ENCODE measurements at regions not wholly inside any gene's neighbourhood (a gene's known extent, or its start where the extent isn't known, plus 50 kb on each side); places are given as distances from the start of the nearest gene placed in this dataset.
A peak's percentile ranks its signal among the peaks of the same experiment; 100 is the strongest.
"Not testable (repeated sequence)": the region's sequence is repeated elsewhere in the genome, so short reads cannot be mapped to it uniquely, and the experiment has no call there.

- DNase-seq; H3K27me3 Mint-ChIP-seq (ENCODE audit: low read depth); H3K9me3 Mint-ChIP-seq; H3K27ac Mint-ChIP-seq; H3K4me1 Mint-ChIP-seq (ENCODE audit: low read depth); H3K36me3 Mint-ChIP-seq (ENCODE audit: low read depth); CTCF ChIA-PET; H3K4me3 Mint-ChIP-seq; intact Hi-C loops (cut with micrococcal nuclease): not testable (repeated sequence)
These were observed 80.6 kb upstream of the ST3GAL5 start for GRCh38 chr2:85969367-85969766.

- CTCF ChIA-PET, H3K9me3 Mint-ChIP-seq, H3K4me3 Mint-ChIP-seq: not testable (repeated sequence)
These were observed 77.0 kb upstream of the ST3GAL5 start for GRCh38 chr2:85965770-85966169.

GRCh38 chr2:85963747-85964418 is 75.1 kb upstream of the ST3GAL5 start:
- H3K27me3 Mint-ChIP-seq (ENCODE audit: low read depth); H3K9me3 Mint-ChIP-seq; H3K27ac Mint-ChIP-seq; H3K36me3 Mint-ChIP-seq (ENCODE audit: low read depth); H3K4me3 Mint-ChIP-seq; H3K4me1 Mint-ChIP-seq (ENCODE audit: low read depth); intact Hi-C loops (cut with micrococcal nuclease); DNase-seq: not testable (repeated sequence)
- CTCF ChIA-PET, result interaction anchor here (0.6 to 1.3 kb wide), 2 partner anchors 40 to 136 kb away, joined by 3 to 4 read pairs; no protein-coding TSS in a partner anchor

More at GRCh38 chr2:85965770-85966169, 77.0 kb upstream of the ST3GAL5 start:
- H3K4me1 Mint-ChIP-seq (ENCODE audit: low read depth); H3K36me3 Mint-ChIP-seq (ENCODE audit: low read depth); H3K27me3 Mint-ChIP-seq (ENCODE audit: low read depth); H3K27ac Mint-ChIP-seq; intact Hi-C loops (cut with micrococcal nuclease); DNase-seq: not testable (repeated sequence)

GRCh38 chr2:85963068-85963467 is 74.3 kb upstream of the ST3GAL5 start:
- Mint-ChIP-seq H3K36me3 (ENCODE audit: low read depth) (no peaks in the 10 kb centered on the region), H3K9me3 (peaks cover 6% of the 10 kb centered on the region), H3K4me1 (ENCODE audit: low read depth) (peaks cover 5% of the 10 kb centered on the region), H3K27me3 (ENCODE audit: low read depth) (no peaks in the 10 kb centered on the region), H3K4me3 (no peak overlapping the region), H3K27ac (no peak overlapping the region)
- DNase-seq, result no peak
- CTCF ChIA-PET, result interaction anchor here (0.6 to 1.3 kb wide), 2 partner anchors 39 to 136 kb away, joined by 3 to 4 read pairs; no protein-coding TSS in a partner anchor
- intact Hi-C loops (cut with micrococcal nuclease), result no loop called here

DNA sequence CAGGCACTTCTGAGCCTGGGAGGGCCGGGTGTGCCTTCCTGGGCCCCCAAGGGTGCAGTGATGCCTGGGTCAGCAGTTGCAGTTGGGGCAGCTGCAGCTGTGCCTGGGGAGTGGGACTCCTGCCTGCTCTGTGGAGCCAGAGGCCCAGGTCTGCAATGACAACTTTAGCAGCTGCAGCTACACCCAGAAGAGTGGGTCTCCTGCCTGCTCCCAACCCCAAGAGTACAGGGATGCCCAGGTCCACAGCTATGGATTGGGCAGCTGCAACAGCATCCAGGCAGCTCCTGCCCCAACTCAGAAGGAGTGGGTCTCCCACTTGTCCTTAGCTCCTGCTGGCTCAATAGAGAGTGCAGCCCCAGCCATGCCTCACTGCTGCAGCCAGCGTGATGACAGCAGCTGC is 73.0 kb upstream of the ST3GAL5 start:
- Mint-ChIP-seq H3K4me1 (ENCODE audit: low read depth) (peaks cover 5% of the 10 kb centered on the region), H3K27ac (no peak overlapping the region), H3K4me3 (no peak overlapping the region), H3K36me3 (ENCODE audit: low read depth) (no peaks in the 10 kb centered on the region), H3K27me3 (ENCODE audit: low read depth) (no peaks in the 10 kb centered on the region), H3K9me3 (peaks cover 6% of the 10 kb centered on the region)
- no peak for DNase-seq
- CTCF ChIA-PET, result no interaction called here
- intact Hi-C loops (cut with micrococcal nuclease), result no loop called here

- Mint-ChIP-seq H3K9me3 (peaks cover 6% of the 10 kb centered on the region), H3K27ac (no peak overlapping the region), H3K27me3 (ENCODE audit: low read depth) (no peaks in the 10 kb centered on the region), H3K4me3 (no peak overlapping the region), H3K36me3 (ENCODE audit: low read depth) (no peaks in the 10 kb centered on the region), H3K4me1 (ENCODE audit: low read depth) (peaks cover 5% of the 10 kb centered on the region)
- DNase-seq, result peak; percentile 12
- intact Hi-C loops (cut with micrococcal nuclease), result no loop called here
- CTCF ChIA-PET, result no interaction called here
These were observed 72.3 kb upstream of the ST3GAL5 start for GRCh38 chr2:85961053-85961452.

GRCh38 chr2:85959826-85960225 is 71.0 kb upstream of the ST3GAL5 start:
- no peaks in the 10 kb centered on the region for H3K27me3 Mint-ChIP-seq (ENCODE audit: low read depth)

GRCh38 chr2:85959185-85959584 is 70.4 kb upstream of the ST3GAL5 start:
- peaks cover 1% of the 10 kb centered on the region for H3K9me3 Mint-ChIP-seq
- no peaks in the 10 kb centered on the region for H3K27me3 Mint-ChIP-seq (ENCODE audit: low read depth)
- H3K27ac Mint-ChIP-seq, result no peak overlapping the region
- CTCF ChIA-PET, result interaction anchor here (0.6 kb wide), 1 partner anchor 139 kb away, joined by 3 read pairs; no protein-coding TSS in a partner anchor
- intact Hi-C loops (cut with micrococcal nuclease), result no loop called here
- no peak for DNase-seq
- peaks cover 5% of the 10 kb centered on the region for H3K4me1 Mint-ChIP-seq (ENCODE audit: low read depth)
- no peak overlapping the region for H3K4me3 Mint-ChIP-seq
- no peaks in the 10 kb centered on the region for H3K36me3 Mint-ChIP-seq (ENCODE audit: low read depth)

More at GRCh38 chr2:85959826-85960225, 71.0 kb upstream of the ST3GAL5 start:
- no peak for DNase-seq
- intact Hi-C loops (cut with micrococcal nuclease), result no loop called here
- Mint-ChIP-seq H3K4me1 (ENCODE audit: low read depth) (peaks cover 5% of the 10 kb centered on the region), H3K4me3 (no peak overlapping the region), H3K27ac (no peak overlapping the region), H3K9me3 (peaks cover 1% of the 10 kb centered on the region), H3K36me3 (ENCODE audit: low read depth) (no peaks in the 10 kb centered on the region)
- CTCF ChIA-PET, result interaction anchor here (0.6 to 1.2 kb wide), 3 partner anchors 11 to 138 kb away, joined by 3 to 5 read pairs (median 3); no protein-coding TSS in a partner anchor

DNA sequence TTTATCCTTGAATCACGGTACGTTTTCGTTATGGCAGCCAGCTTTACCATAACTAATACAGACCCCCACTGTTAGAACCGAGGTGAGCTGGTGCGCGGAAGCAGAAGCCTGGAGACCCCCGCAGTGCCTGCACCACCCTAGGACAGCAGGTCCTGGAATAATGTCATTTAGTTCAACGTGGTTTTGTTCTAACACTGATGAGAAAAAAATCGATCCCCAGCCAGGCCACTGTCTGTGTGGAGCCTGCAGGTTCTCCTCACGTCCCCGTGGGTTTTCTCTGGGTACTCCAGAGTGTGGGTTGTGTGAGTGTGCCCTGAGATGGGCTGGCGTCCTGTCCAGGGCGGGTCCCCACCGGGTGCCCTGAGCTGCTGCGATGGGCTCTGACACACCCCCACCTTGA is 69.9 kb upstream of the ST3GAL5 start:
- Mint-ChIP-seq H3K9me3 (peaks cover 1% of the 10 kb centered on the region), H3K27me3 (ENCODE audit: low read depth) (no peaks in the 10 kb centered on the region), H3K4me3 (no peak overlapping the region), H3K4me1 (ENCODE audit: low read depth) (peaks cover 4% of the 10 kb centered on the region), H3K36me3 (ENCODE audit: low read depth) (no peaks in the 10 kb centered on the region), H3K27ac (no peak overlapping the region)
- intact Hi-C loops (cut with micrococcal nuclease), result no loop called here
- DNase-seq, result no peak
- CTCF ChIA-PET, result interaction anchor here (0.6 kb wide), 1 partner anchor 116 kb away, joined by 6 read pairs; no protein-coding TSS in a partner anchor

DNA sequence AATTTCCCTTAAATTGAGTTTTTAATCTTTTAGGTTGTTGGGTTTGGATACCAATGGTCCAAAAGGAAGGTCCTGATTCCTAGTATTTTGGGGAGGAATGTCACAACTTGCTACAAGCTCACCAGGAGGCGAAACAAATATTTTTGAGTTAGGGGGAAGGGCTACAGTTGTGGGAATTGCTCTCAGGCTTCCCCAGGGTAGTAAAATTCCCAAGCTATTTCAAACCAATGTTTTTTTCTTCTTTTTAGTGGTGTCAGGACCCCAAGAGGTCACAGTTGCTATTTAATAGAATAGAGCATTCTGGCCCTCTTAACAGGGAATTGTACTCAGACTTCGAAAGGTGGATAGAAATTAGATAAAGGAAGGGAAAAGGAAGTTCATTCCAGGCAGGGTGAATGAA is 68.5 kb upstream of the ST3GAL5 start:
- intact Hi-C loops (cut with micrococcal nuclease), result no loop called here
- H3K4me3 Mint-ChIP-seq, result no peak overlapping the region
- no peaks in the 10 kb centered on the region for H3K27me3 Mint-ChIP-seq (ENCODE audit: low read depth)
- H3K27ac Mint-ChIP-seq, result no peak overlapping the region
- H3K9me3 Mint-ChIP-seq, result peaks cover 1% of the 10 kb centered on the region
- no peaks in the 10 kb centered on the region for H3K36me3 Mint-ChIP-seq (ENCODE audit: low read depth)
- no peak for DNase-seq
- no peaks in the 10 kb centered on the region for H3K4me1 Mint-ChIP-seq (ENCODE audit: low read depth)
- CTCF ChIA-PET, result interaction anchor here (1.2 kb wide), 1 partner anchor 20 kb away, joined by 3 read pairs; no protein-coding TSS in a partner anchor

GRCh38 chr2:85956646-85957039 is 67.9 kb upstream of the ST3GAL5 start:
- CTCF ChIA-PET, result no interaction called here

DNA sequence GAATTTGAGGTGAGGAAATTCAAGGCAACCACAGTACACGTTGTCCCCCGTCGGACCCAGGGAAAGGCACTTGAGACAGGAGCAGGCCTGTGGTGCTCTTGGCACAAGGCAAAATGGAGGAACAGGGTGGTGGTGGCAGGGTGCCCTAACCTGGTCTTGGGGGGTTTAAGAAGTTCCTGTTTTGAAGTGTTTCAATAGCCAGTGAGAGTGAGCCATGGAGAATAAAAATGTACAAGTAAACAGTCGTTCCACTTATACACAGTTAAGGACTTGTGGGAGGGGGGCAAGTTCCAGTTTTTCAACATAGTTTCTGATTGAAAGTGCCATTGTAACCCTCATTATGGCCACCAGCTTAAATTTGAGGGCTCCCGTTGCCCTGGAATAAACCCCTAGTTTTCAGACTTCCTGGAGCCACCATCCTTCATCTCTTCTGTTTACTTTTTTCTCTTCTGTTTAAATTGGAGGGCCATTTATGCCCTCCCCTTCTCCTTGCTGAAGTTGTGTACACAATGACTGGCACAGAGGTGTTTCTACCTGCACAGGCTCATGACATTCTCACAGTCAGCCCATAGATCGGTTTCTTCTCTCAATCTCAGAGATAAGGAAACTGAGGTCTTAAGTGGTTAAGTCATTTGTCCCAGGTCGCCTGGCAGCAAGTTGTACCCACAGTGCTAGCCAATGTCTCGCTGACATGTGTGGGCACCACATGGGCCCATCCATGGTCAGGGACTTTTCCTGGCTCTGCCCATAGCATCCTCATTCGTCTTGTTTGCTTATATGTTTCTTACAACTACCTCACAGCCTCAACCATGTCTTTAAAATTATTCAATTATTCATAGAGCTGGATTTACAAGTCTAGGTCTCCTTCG is 66.0 kb upstream of the ST3GAL5 start:
- Mint-ChIP-seq H3K27ac (no peak overlapping the region), H3K4me3 (no peak overlapping the region), H3K36me3 (ENCODE audit: low read depth) (no peaks in the 10 kb centered on the region), H3K9me3 (no peaks in the 10 kb centered on the region), H3K27me3 (ENCODE audit: low read depth) (no peaks in the 10 kb centered on the region), H3K4me1 (ENCODE audit: low read depth) (no peaks in the 10 kb centered on the region)
- CTCF ChIA-PET, result no interaction called here
- no peak for DNase-seq
- intact Hi-C loops (cut with micrococcal nuclease), result no loop called here

More at GRCh38 chr2:85956646-85957039, 67.9 kb upstream of the ST3GAL5 start:
- intact Hi-C loops (cut with micrococcal nuclease), result no loop called here
- no peak overlapping the region for H3K4me3 Mint-ChIP-seq
- no peaks in the 10 kb centered on the region for H3K4me1 Mint-ChIP-seq (ENCODE audit: low read depth)
- H3K27me3 Mint-ChIP-seq (ENCODE audit: low read depth), result no peaks in the 10 kb centered on the region
- H3K36me3 Mint-ChIP-seq (ENCODE audit: low read depth), result no peaks in the 10 kb centered on the region
- H3K9me3 Mint-ChIP-seq, result no peaks in the 10 kb centered on the region
- no peak for DNase-seq
- no peak overlapping the region for H3K27ac Mint-ChIP-seq
